GM12864 (cell line): ENCODE measurements at regions not wholly inside any gene's neighbourhood (a gene's known extent, or its start where the extent isn't known, plus 50 kb on each side); places are given as distances from the start of the nearest gene placed in this dataset.
"Not testable (repeated sequence)": the region's sequence is repeated elsewhere in the genome, so short reads cannot be mapped to it uniquely, and the experiment has no call there.

Source experiments
- DNase-seq: peaks from one replicate; pipeline ENCODE4 v3.0.0-alpha.2; 2011; ENCODE audit warnings: low read depth
- H3K4me3 ChIP-seq: 2 replicates; pipeline ENCODE4 v1.5.1; 2011; ENCODE audit warnings: mild to moderate bottlenecking, low read depth, low read length, control low read depth
- CTCF ChIP-seq: IDR thresholded peaks from 2 replicates; pipeline ENCODE4 v1.5.1; 2011; ENCODE audit warnings: low read depth, mild to moderate bottlenecking, moderate library complexity, low read length, control low read depth, inconsistent platforms; ENCODE audit errors: missing control alignments

GRCh38 chr15:25596644-25597562 lies 158.1 kb upstream of the UBE3A start:
- no peak overlapping the region for H3K4me3 ChIP-seq
- DNase-seq = no peak
- TF ChIP-seq CTCF = no peak

GRCh38 chr15:25587616-25588340 lies 149.0 kb upstream of the UBE3A start:
- H3K4me3 ChIP-seq = no peak overlapping the region
- TF ChIP-seq CTCF = no peak
- DNase-seq = no peak

GRCh38 chr15:25582886-25583285 lies 144.1 kb upstream of the UBE3A start:
- DNase-seq = no peak
- TF ChIP-seq CTCF = no peak
- no peak overlapping the region for H3K4me3 ChIP-seq

GRCh38 chr15:25579127-25579526 lies 140.3 kb upstream of the UBE3A start:
- no peak for TF ChIP-seq CTCF
- H3K4me3 ChIP-seq = no peak overlapping the region
- no peak for DNase-seq

GRCh38 chr15:25572191-25572590 lies 133.4 kb upstream of the UBE3A start:
- no peak for DNase-seq
- H3K4me3 ChIP-seq = no peak overlapping the region
- no peak for TF ChIP-seq CTCF

GRCh38 chr15:25568751-25569150 lies 129.9 kb upstream of the UBE3A start:
- no peak for DNase-seq
- no peak overlapping the region for H3K4me3 ChIP-seq
- TF ChIP-seq CTCF = no peak

GRCh38 chr15:25566545-25566944 lies 127.7 kb upstream of the UBE3A start:
- not testable (repeated sequence) for DNase-seq, H3K4me3 ChIP-seq
